GM21515 (cell line): ENCODE measurements at regions not wholly inside any gene's neighbourhood (a gene's known extent, or its start where the extent isn't known, plus 50 kb on each side); places are given as distances from the start of the nearest gene placed in this dataset.

ENCODE experiments used
- ATAC-seq: cut with Tn5 transposase; IDR thresholded peaks from one replicate; pipeline ENCODE4 v1.9.1; 2021; ENCODE audit not compliant: unreplicated experiment

DNA sequence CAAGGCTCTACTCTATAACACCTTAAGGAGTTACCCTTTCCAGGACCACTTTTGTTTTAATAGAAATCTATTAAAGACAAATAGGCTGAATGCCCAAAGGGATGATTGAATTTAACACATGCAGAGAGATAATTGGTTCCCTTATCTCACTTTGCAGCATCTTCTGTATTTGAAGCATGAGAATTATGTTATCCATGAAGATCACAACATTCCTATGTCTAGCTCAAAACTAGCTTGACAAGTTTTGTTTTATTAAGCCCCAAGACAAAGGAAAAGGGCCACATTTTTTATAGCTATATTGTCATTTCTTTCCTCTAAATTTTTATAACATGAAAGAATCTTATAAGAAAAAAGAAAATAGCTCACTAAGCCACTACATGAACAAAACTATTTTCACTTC, 57.9 kb upstream of the FTMT start:
- no peak for ATAC-seq

DNA sequence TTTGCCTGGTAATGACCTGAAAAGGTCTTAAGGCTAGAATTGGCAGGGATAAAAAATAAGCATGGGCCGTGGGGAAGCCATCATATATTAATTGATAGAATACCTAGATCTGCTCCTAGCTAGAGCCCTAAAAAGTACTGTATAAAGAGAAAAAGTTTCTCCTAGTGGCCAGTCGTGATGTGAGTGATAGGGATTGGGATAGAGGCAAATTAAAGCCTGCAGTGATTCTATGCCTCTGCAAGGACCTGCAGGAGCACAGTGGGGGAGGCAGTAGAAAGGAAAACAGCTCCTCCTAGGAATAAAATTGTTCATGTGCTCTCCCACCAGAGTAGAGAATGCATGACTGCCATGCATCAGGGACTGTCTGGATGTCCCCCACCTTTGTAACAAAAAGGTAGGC, 56.2 kb upstream of the FTMT start:
- no peak for ATAC-seq

DNA sequence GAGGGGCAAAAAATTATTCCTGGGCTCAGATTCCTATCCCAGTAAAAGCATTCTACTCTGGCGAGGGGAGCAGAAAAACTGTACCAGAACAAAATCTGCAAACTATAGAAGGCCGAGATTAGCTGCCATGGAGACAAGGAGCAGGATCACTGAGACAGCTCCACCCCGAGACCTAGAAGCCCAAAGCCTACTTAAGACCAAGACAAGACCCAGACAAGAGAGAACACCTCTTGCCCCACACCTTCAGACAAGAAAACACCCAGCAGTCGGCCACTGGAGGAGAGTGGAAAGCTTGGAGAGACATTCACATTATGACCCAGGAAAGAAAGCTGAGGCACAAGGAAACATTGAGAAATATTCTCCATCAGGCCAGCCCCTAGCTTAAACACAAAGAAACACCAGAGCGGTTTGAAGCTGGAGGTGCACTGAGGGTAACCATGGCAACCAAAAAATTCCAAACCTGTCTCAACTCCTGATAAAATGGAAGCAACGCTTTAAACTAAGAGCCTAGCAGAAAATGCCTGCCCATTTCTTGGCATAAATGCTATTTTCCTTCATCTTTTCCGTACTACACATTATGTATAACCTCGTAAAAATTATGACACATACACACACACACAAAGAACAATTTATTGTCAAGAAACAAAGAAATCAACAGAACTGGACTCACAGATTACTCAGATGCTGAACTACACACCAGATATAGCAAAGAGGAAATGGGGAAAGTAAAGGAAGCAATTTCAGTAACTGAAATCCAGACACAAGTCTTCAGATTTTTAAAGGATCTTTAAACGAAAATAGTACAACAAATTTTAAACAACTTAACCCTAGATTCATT, 53.8 kb upstream of the FTMT start:
- ATAC-seq: no peak
